Keratinocyte (primary cell): ENCODE measurements at regions not wholly inside any gene's neighbourhood (a gene's known extent, or its start where the extent isn't known, plus 50 kb on each side); places are given as distances from the start of the nearest gene placed in this dataset.

Source experiments
- DNase-seq: peaks from one replicate; pipeline ENCODE4 v3.0.0-alpha.2; 2011; ENCODE audit warnings: low read depth, missing footprints, low spot score
- FAIRE-seq: peaks from 2 replicates; lab custom pipeline; 2011; peaks lifted over from hg19 to GRCh38; lab: Jason Lieb, UNC
- H2AFZ ChIP-seq: 2 replicates; pipeline ENCODE4 v1.6.0; 2012; ENCODE audit warnings: low read length, control low read depth, inconsistent platforms; ENCODE audit not compliant: control insufficient read depth
- H3K27ac ChIP-seq: 2 replicates; pipeline ENCODE4 v1.5.1; 2011; ENCODE audit warnings: low read length; ENCODE audit not compliant: control insufficient read depth, insufficient read depth
- H3K27me3 ChIP-seq: 3 replicates; pipeline ENCODE4 v1.6.0; 2011; ENCODE audit warnings: low read length; ENCODE audit not compliant: control insufficient read depth, insufficient read depth; ENCODE audit errors: extremely low read depth
- H3K36me3 ChIP-seq, 2 experiments: 2 replicates in 1 of 2; 3 replicates in 1 of 2; pipeline ENCODE4 v1.5.1; 2011; ENCODE audit warnings: low read length in 2 of 2, mild to moderate bottlenecking in 1 of 2; ENCODE audit not compliant: control insufficient read depth in 2 of 2, insufficient read depth in 2 of 2; ENCODE audit errors: extremely low read depth in 1 of 2
- H3K4me1 ChIP-seq: 3 replicates; pipeline ENCODE4 v1.5.1; 2011; ENCODE audit warnings: low read length; ENCODE audit not compliant: control insufficient read depth, insufficient read depth; ENCODE audit errors: extremely low read depth
- H3K4me2 ChIP-seq: 3 replicates; pipeline ENCODE4 v1.6.0; 2011; ENCODE audit warnings: low read depth, low read length; ENCODE audit not compliant: control insufficient read depth, insufficient read depth; ENCODE audit errors: extremely low read depth
- H3K4me3 ChIP-seq, 3 experiments: fragments of 200-600 bp in 1 of 3; sonication (generic) in 1 of 3; 2 replicates in 2 of 3; 3 replicates in 1 of 3; pipeline ENCODE4 v1.5.1; 2011 to 2016; ENCODE audit warnings: low read length in 3 of 3, mild to moderate bottlenecking in 3 of 3, control low read depth in 2 of 3, inconsistent platforms in 1 of 3, low read depth in 1 of 3, mixed read lengths in 1 of 3, mixed run types in 1 of 3, moderate library complexity in 1 of 3; ENCODE audit not compliant: control insufficient read depth in 2 of 3, insufficient read depth in 2 of 3; ENCODE audit errors: extremely low read depth in 1 of 3
- H3K79me2 ChIP-seq: 2 replicates; pipeline ENCODE4 v1.6.0; 2012; ENCODE audit warnings: low read length; ENCODE audit not compliant: control insufficient read depth, insufficient read depth
- H3K9ac ChIP-seq: 3 replicates; pipeline ENCODE4 v1.6.0; 2011; ENCODE audit warnings: low read length; ENCODE audit not compliant: control insufficient read depth, insufficient read depth; ENCODE audit errors: extremely low read depth
- H3K9me1 ChIP-seq: 3 replicates; pipeline ENCODE4 v1.6.0; 2011; ENCODE audit warnings: low read length; ENCODE audit not compliant: control insufficient read depth, insufficient read depth; ENCODE audit errors: extremely low read depth
- H3K9me3 ChIP-seq: 2 replicates; pipeline ENCODE4 v1.5.1; 2012; ENCODE audit warnings: low read depth, low read length; ENCODE audit not compliant: control insufficient read depth
- H4K20me1 ChIP-seq: 3 replicates; pipeline ENCODE4 v1.6.0; 2011; ENCODE audit warnings: low read length; ENCODE audit not compliant: control insufficient read depth, insufficient read depth; ENCODE audit errors: extremely low read depth
- CTCF ChIP-seq, 3 experiments: IDR thresholded peaks in 1 of 3; conservative IDR thresholded peaks in 1 of 3; optimal IDR thresholded peaks in 1 of 3; 2 replicates in 2 of 3; 3 replicates in 1 of 3; pipeline versions ENCODE3 to v1.5.1; 2011; ENCODE audit warnings: low read length in 3 of 3, mild to moderate bottlenecking in 3 of 3, moderate library complexity in 2 of 3, control low read depth in 1 of 3, inconsistent platforms in 1 of 3; ENCODE audit not compliant: insufficient read depth in 2 of 3; ENCODE audit errors: extremely low read depth in 1 of 3
- EZH2 ChIP-seq: IDR thresholded peaks from one replicate; pipeline ENCODE4 v1.6.1; 2012; ENCODE audit warnings: inconsistent platforms, mild to moderate bottlenecking, low read length, moderate library complexity
- dilution Hi-C: fragments of 300-500 bp; cut with MboI; formaldehyde crosslinking; loops from one replicate; pipeline ENCODE4 v1.7.0; 2020; ENCODE audit warnings: low sequenced_read_pairs; ENCODE audit not compliant: extremely low pct_ligation_motif_present

GRCh38 chr13:80782441-80782840 is 441.5 kb upstream of the SPRY2 start:
- no peak for TF ChIP-seq EZH2
- no peak for TF ChIP-seq CTCF (optimal IDR thresholded peaks at IDR 0.05 in 1 of 3, IDR thresholded peaks at IDR 0.05 in 1 of 3, conservative IDR thresholded peaks at IDR 0.05 in 1 of 3; ENCODE audit: extremely low read depth in 1 of 3, insufficient read depth in 2 of 3, low read length in 3 of 3)
- no peaks in the 10 kb centered on the region for H3K9me1 ChIP-seq
- H3K27me3 ChIP-seq: no peaks in the 10 kb centered on the region
- DNase-seq (no peak), FAIRE-seq (no peak)
- no peaks in the 10 kb centered on the region for H4K20me1 ChIP-seq
- no peak overlapping the region for H3K4me2 ChIP-seq
- H3K9ac ChIP-seq: no peak overlapping the region
- H3K27ac ChIP-seq: no peak overlapping the region
- no peaks in the 10 kb centered on the region for H3K36me3 ChIP-seq
- H3K4me1 ChIP-seq: peaks cover 9% of the 10 kb centered on the region
- dilution Hi-C loops: no loop called here
- H3K4me3 ChIP-seq: no peak overlapping the region
- no peaks in the 10 kb centered on the region for H3K9me3 ChIP-seq
- no peak overlapping the region for H2AFZ ChIP-seq
- H3K79me2 ChIP-seq: no peaks in the 10 kb centered on the region

- TF ChIP-seq EZH2 (no peak), CTCF (optimal IDR thresholded peaks at IDR 0.05 in 1 of 3, IDR thresholded peaks at IDR 0.05 in 1 of 3, conservative IDR thresholded peaks at IDR 0.05 in 1 of 3; ENCODE audit: extremely low read depth in 1 of 3, insufficient read depth in 2 of 3, low read length in 3 of 3) (no peak)
- no peak overlapping the region for H3K27ac ChIP-seq
- no peak overlapping the region for H3K9ac ChIP-seq
- DNase-seq: peak; percentile 2
- H3K9me3 ChIP-seq: no peaks in the 10 kb centered on the region
- H2AFZ ChIP-seq: no peak overlapping the region
- H3K79me2 ChIP-seq: no peaks in the 10 kb centered on the region
- dilution Hi-C loops: no loop called here
- H3K27me3 ChIP-seq: no peaks in the 10 kb centered on the region
- no peaks in the 10 kb centered on the region for H3K9me1 ChIP-seq
- H3K4me2 ChIP-seq: peak overlapping the region; percentile 3
- H3K4me1 ChIP-seq: peaks cover 9% of the 10 kb centered on the region
- H3K36me3 ChIP-seq: no peaks in the 10 kb centered on the region
- no peak overlapping the region for H3K4me3 ChIP-seq
- no peak for FAIRE-seq
- no peaks in the 10 kb centered on the region for H4K20me1 ChIP-seq
These were observed 437.4 kb upstream of the SPRY2 start for GRCh38 chr13:80778297-80778696.
